HUDEP-2 (cell line): ENCODE measurements at regions not wholly inside any gene's neighbourhood (a gene's known extent, or its start where the extent isn't known, plus 50 kb on each side); places are given as distances from the start of the nearest gene placed in this dataset.

ENCODE experiments used
- DNase-seq, 76 experiments: peaks; one replicate each; lab custom pipeline; 2025; ENCODE audit not compliant: unreplicated experiment in 76 of 76; lab: John Stamatoyannopoulos, UW

DNA sequence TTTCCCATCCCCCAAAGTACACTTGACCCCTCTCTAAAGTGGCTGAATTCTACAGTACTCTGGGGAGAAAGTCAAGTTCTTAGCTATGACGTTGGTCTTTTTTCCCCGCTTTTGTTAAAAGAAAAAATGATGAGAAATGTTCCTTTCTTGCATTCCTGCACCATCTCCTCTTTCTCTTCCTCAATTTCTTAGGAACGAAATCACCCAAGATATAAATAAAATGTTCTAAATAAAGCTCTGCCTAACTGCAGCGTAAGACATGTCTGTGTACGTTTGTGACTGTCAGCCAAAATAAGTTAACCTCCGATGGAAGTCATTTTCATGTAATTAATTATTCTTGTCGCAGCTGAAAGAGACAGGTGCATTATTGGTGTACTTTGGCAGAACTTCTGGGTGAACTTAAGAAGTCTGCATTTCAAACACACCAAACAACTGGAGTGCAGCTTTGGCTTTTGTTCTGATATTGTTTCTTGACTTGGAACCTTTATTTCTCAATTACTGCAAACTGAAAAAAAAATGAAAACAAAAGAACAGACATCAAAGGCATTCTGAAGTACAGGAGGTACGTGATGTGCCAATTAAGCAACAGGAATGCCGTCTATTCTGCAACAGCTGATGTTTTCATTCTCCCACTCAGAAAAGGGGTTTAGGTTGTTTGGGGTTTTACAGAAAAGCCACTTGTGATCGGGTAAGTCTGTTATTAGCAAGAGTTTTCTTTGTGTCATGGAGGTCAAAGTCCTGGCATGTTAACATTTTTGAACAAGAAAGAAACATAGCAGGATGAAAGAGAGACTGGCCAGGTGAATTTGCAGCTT, 82.4 kb upstream of the SDK1 start:
- DNase-seq: no peak

DNA sequence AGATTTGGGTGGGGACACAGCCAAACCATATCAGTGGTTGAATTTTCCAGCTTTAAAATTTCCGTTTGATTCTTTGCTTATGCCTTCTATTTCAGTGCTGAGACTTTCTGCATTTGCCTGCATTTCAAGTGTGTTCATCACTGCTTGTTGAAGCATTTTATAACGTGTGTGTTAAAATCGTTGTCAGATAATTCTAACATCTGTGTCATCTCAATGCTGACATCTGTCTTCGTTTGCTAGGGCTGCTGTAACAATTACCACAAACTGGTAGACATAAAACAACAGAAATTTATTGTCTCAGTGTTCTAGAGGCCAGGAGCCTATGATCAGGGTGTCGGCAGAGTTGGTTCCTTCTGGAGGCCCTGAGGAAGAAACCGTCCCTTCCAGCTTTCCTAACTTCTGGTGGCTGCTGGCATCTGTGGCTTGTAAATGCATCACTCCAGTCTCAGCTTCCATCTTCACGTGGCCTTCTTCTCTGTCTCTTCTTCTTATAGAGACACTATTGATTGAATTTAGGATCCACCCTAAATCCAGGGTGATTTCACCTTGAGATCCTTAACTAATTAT, 71.1 kb upstream of the SDK1 start:
- DNase-seq: no peak

DNA sequence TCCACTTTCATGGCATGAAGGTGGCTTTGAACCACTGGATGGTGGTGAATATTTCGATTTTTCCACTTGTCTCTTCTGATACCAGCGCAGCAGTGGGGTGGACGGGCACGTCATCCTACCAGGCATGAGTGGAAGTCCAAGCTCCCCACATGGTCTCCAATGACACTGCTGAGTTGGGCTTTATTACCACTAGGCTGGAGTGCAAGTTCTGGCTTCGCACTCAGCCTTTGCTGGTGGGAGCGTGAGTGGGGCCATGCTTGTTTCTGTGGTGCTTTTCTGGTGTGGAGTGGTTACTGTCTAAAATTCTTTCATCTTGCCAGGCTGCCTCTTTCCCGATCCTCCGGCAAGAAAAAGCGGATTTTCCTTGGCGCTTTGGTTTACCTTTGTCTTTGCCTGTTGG, 70.1 kb upstream of the SDK1 start:
- no peak for DNase-seq

DNA sequence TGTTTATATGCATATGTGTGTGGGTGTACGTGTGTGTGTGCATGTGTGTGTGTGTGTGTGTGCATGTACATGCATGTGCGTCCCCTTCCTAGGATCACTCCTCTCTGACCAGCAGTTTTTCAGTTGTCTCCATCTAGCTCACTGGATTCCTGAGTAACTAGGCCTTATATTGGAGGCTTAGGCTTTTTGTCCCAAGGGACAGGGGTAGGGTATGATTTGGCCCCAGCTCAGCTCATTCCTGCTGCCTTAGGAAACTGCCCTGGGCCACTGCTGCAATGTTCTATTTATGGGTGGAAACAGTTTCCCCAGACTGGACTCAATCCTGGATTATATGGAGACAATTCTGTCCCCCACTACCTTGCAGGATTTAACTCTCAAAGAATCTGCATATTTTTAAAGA, 68.8 kb upstream of the SDK1 start:
- DNase-seq: no peak

DNA sequence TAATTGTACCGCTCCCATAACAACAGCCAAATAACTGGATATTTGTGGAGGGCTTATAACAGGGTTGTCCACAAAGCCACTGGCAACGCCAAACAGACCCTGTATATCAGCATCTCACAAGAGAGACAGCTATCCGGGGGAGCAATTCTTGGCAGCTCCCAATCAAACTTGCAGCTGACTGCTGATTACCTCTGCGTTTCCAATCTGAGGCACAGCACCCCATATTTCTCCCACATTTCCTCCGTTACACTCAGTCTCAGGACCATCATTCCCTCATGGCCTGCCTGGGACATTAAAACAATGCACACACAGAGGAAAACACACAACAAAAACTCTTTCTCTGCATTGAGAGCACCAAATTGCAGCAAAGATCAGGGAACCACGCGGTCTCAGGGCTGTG, 67.8 kb upstream of the SDK1 start:
- no peak for DNase-seq

DNA sequence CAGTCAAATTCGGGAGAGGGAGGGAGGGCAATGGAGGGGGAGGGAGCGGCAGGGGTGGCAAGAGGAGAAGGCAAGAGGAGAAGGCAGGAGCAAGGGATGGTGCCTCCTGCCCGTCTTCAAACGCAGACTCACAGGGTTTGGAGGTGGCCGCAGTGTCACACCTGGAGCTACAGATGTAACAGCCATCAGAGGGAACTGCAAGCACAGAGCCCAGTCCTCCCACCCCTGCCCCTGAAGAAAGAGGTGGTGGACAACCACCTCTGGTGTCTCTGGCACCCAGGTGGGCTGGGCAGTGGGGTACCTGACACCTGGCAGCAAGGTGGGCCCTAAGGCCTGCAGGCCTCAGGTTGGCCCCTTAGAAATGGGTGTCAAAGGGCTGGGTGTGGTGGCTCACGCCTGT, 67.0 kb upstream of the SDK1 start:
- DNase-seq: no peak

DNA sequence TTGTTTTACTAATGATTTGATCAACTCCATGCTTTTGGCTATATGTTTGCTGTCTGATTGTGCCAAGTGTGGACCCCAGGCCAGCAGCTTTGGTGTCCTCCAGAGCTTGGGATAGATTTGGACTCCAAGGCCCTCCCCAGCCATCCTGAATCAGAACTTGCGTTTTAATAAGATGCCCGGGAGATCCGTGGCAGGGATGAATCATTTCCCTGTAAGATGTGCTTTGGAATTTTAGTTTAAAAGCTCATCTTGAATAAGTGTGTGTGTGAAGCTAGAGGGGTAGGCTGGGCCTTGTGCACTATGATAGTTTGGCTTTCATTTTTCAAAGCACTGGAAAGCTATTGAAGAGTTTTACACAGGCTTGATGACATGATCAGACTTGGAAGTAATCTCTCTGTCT, 66.2 kb upstream of the SDK1 start:
- DNase-seq: no peak

DNA sequence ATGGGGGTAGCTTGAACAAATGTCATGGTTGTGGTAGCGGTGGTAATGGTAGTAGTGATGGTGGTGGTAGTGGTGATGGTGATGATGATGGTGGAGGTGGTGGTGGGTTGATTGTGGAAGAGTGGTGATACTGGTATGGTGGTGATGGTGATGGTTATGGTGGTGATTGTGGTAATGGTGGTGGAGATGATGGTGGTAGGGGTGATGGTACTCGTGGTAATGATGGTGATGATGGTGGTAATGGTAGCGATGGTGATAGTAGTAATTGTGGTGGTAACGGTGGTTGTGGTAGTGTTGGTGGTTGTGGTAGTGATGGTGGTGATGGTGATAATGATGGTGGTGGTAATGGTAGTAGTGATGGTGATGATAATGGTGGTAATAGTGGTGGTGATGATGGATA, 65.7 kb upstream of the SDK1 start:
- no peak for DNase-seq

DNA sequence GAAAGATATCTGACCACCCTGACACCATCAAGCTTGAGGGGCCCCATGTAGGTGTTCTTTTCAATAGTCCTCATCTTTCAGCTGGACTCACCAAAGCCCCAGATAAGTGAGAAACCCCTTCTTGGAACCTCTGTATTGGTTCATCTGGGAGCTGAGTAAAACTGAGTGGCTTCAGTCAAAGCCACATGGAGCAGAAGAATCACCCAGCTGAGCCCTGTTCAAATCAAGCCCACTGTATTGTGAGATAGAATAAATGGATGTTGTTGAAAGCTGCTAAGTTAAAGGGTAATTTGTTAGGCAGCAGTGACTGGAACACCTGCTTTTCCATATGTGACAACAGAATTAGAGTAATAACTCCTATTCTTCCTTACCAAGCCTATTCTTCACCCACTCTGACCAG, 64.8 kb upstream of the SDK1 start:
- no peak for DNase-seq

DNA sequence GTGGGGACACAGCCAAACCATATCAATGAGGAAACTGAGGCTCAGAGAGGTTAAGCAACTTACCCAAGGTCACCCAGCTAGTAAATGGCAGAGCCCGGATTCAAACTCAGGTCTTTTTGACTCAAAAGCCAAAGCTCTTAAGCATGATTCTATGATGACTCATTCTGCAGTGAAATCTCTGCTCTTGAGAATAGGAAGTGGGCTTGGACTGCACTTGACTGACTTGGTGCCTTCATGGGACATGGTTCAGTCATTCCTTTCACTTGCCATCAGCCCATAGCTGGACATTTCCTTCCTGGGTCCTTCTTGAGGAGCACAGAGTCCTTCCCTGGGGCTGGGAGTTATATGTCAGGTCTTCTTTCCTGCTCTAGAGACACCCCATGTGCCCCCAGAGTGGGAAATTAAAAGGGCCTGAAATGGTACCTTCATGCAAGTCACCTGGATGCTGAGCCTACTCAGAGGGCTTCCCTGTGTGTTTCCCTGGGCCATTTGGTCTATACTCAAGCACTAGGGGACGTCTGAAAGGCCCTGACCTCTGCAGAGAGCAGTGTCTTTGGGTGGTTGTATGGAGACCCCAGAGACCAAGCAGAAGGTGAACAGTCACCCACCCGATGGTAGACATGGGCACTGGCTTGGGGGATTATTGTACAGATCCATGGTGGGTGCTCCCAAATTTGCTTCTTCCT, 62.4 kb upstream of the SDK1 start:
- no peak for DNase-seq

DNA sequence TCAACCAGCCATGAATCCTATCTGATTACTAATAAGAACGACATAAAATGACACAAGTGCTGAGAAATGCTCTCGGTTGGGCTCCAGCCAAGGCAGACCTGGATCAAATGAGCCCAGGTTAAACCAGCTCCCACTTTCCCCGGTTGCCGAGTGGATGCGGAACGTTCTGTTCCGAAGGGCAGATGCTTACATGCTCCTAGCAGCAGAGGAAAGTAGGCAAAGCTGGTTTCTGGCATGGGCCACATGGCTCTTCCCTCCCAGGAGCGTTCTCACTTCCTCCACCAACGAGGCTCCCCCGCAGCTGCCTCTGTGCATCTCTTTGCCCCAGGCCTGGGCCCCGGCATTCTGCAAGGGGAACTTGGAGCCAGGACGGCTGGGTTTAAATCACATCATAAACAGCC, 61.8 kb upstream of the SDK1 start:
- DNase-seq: no peak

DNA sequence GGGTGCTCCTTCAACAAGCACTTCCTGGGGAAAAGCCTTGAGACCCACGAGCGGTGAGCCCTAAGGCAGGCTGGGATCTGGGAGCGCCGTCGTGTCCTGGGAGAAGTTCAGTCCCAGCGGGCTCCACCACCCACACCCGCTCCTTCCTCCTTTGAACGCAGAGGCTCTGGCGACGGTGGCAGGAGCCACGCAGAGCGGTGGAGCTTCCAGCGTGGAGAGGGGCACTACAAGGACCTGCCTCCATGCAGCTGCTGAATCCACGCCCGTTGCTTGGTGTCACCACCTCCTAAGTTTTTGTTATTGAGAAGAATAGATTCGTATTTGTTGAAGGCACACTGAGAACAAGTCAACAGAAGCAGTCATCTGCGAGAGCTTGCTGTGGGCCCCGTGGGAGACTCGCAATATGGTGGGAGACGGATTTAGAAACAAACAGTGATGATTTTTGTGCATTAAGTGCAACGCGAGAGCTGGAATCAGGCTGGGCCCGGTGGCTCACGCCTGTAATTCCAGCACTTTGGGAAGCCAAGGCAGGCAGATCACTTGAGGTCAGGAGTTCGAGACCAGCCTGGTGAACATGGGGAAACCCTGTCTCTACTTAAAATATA, 60.1 kb upstream of the SDK1 start:
- no peak for DNase-seq

DNA sequence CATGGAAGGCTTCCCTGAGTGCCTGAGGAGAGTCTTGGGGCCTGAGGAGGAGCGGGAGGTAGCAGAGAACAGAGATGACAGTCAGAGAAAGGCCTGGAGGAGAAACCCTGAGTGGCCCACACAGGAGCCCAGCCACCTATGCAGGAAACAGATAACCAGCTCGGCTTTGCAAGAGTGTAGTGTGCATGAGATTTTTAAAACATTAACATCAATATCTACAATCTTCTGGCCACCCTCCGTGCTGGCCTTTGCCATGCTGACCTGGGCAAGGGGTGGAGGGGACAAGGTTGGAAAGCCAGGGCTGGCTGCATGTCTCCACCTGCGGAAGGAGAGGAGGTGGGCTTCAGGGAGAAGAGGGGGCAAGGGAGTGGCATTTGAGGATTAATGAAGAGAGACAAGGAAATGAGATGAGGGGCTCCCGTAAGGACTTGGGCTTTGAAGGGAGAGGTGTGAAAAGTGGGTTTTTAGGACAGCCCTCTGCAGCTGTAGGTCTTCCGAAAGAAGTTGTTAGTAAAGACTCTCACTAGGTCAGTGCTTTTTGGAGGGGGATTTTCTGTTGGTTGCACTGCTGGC, 59.3 kb upstream of the SDK1 start:
- DNase-seq: no peak

DNA sequence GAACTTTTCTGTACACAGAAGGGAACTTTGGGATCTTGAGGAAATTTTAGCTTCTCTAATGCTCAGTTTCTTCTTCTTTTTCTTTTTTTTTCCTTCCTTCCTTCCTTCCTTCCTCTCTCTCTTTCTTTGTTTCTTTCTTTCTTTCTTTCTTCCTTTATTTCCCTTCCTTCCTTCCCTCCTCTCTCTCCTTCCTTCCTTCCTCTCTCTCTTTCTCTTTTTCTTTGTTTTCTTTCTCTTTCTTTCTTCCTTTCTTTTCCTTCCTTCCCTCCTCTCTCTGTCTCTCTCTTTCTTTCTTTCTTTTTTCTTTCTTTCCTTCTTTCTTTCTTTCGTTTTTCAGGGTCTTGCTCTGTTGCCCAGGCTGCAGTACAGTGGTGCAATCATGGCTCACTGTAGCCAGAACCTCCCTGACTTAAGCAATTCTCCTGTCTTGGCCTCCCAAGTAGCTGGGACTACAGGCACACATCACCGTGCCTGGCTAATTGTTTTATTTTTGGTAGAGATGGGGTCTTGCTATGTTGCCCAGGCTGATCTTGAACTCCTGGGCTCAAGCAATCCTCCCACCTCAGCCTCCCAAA, 58.6 kb upstream of the SDK1 start:
- no peak for DNase-seq

DNA sequence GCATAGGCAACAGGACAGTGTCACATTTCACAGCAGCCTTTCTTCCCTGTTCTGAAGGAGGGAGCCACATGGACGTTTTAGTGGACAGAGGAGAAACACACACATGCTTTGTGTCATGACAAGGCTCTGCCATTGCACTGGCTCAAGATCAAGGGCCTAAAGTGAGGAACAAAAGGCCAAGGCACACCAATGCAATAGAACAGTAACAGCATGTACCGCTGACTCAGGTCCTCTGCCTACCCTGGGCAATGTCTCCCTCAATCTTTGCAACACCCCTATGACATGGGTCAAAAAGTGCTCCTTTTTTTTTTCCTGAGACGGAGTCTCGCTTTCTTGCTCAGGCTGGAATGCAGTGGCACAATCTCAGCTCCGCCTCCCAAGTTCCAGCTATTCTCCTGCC, 57.8 kb upstream of the SDK1 start:
- DNase-seq: no peak

DNA sequence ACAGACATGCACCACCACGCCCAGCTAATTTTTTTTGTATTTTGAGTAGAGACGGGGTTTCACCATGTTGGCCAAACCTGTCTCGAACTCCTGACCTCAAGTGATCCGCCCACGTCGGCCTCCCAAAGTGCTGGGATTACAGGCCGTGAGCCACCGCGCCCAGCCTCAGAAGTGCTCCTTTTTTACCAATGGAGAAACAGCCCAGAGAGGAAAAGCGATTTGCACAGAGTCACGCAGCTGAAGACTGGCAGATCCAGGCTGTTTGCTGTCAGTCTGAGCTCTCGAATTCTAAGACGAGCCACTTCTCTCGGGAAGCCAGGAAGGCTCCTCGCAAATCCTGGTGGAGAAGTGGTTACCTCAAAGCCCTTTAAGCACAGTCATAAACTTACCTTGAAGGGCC, 57.4 kb upstream of the SDK1 start:
- no peak for DNase-seq

DNA sequence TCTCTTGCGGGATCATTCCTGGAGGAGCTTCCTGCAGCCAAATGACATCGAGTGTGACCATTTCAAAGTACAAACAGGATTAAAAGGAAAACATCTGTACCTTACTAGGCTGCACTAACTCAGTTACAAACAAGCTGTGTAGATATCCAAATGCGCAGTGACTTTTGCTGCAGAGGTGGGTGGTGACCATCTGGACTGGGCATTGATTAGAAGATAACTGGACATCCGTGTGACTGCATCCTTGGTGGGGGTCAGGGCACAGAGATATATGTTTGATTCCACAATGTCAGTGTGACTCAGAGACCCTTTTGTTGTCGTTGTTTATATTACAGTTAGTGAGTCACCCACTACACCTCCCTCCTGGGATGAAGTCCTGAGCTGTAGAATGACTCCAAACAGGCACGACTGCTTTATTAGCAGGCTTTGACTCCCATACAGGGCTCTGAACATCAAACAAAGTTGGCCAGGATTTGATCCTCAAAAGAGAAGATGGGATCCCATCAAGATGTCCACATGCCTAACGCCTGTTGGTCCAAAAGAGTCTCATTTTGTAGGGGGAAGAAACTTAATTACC, 56.7 kb upstream of the SDK1 start:
- DNase-seq: no peak

DNA sequence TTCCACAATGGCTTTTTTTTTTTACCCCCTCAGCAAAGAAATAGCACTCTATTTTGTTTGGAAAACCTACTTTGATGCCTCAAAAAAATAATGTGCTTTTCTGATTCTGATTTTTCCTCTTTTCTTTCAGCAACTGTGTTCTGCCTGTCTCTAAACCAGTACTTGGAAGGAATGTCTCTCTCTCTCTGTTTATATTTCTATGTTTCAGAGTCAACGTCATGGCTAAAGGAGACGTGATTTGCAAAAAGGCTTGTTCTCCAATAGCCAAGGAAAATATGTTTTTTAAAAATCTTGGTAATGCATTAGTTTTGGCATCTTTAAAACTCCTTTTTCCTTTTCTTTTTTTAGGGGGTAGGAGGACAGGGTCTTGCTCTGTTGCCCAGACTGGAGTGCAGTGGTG, 56.0 kb upstream of the SDK1 start:
- DNase-seq: no peak

DNA sequence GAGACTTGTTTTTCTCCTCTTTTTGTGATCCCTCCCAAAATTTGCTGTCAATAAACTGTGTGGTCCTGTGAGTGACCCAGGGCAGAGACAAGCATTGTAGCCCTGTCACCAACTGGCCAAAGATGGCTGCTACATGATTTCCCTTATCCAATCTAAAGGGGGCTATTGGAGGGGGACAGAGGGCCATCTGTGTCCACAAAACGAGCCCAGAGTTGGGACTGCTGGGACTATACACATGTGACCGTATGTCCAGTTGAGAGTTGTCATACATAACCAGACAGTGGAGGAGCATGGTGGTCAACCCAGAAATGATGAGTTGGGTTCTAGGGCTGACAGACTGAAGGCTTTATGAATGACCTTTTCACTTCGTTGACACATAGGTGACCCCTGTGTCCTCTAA, 55.3 kb upstream of the SDK1 start:
- no peak for DNase-seq

DNA sequence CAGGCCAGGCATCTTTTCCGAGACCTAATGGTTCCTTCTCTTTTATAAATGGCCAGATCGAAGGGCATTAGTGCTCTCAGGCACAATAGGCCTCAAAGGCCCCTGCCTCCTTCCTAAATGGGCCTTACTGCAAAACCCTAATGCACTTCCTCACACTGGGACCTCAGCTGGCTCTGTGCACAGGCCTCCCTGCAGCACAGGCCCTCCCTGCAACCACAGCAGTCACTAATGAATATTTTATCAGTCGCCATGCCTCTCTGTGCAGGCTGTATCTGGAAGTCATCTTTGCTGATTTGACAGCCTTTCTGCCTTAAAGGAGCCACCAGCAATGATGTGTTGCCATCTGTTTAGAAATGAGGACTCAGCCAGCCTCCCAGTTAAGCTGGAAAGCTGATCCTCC, 54.9 kb upstream of the SDK1 start:
- DNase-seq: no peak

DNA sequence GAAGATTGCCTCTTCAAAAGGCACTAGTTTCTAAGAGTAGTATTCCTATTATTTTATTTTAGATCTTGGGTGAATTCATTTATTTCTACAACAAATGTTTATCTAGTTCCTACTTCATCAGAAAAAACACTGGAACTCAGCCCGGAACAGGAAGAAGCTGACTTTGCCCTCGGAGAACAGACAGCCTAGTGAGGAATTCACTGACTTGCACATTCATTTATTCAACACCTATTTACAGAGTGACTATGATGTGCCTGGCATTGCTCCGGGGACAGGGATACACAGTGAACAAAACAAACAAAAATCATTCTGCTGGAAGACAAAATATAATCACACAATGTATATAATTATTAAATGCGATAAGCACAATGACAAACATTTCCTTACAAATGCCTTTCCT, 54.4 kb upstream of the SDK1 start:
- DNase-seq: no peak
